ENCODE measurements at regions not wholly inside any gene's neighbourhood (a gene's known extent, or its start where the extent isn't known, plus 50 kb on each side); places are given as distances from the start of the nearest gene placed in this dataset.

DNA sequence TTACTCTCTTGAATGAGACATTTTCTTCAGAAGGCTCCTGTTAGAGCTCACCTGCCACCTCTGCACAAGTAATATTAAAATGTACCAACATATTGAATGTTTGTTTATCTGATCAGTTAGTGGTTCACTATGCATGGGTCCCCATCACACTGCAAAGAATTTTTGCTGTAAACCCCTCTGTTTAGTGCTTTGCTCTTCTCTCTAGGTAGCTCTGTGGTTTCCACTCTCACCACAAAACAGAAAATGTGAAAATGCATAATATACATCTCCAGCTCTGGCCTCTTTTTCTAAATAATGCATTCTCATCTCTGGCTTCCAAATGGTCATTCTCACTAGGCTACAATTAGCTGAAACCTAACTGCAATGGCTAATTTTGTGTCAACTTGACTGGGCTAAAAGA is 176.7 kb downstream of the TRIM33 start:
- intact Hi-C loops (cut with micrococcal nuclease; ENCODE audit: unreplicated experiment), result no loop called here

GRCh38 chr1:114333690-114334089 is 177.3 kb downstream of the TRIM33 start:
- no peaks in the 10 kb centered on the region for H3K36me3 ChIP-seq (ENCODE audit: insufficient read depth, low read length, poor library complexity, severe bottlenecking)
- ChIA-PET POLR2A (ENCODE audit: low non-redundant PET) (no interaction called here), CTCF (no interaction called here)
- TF ChIP-seq EZH2 (IDR thresholded peaks at IDR 0.05; ENCODE audit: borderline replicate concordance, low read depth, low read length, poor library complexity, severe bottlenecking), result no peak
- TF ChIP-seq, protein P1, sequence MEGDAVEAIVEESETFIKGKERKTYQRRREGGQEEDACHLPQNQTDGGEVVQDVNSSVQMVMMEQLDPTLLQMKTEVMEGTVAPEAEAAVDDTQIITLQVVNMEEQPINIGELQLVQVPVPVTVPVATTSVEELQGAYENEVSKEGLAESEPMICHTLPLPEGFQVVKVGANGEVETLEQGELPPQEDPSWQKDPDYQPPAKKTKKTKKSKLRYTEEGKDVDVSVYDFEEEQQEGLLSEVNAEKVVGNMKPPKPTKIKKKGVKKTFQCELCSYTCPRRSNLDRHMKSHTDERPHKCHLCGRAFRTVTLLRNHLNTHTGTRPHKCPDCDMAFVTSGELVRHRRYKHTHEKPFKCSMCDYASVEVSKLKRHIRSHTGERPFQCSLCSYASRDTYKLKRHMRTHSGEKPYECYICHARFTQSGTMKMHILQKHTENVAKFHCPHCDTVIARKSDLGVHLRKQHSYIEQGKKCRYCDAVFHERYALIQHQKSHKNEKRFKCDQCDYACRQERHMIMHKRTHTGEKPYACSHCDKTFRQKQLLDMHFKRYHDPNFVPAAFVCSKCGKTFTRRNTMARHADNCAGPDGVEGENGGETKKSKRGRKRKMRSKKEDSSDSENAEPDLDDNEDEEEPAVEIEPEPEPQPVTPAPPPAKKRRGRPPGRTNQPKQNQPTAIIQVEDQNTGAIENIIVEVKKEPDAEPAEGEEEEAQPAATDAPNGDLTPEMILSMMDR (conservative IDR thresholded peaks at IDR 0.05; ENCODE audit: low read depth, low read length), result no peak
- H3K27ac ChIP-seq (ENCODE audit: low read depth, low read length, poor library complexity, severe bottlenecking), result no peak overlapping the region
- intact Hi-C loops (cut with micrococcal nuclease; ENCODE audit: unreplicated experiment), result no loop called here
- H3K27me3 ChIP-seq (replicated peaks; ENCODE audit: insufficient read depth, low read depth, low read length, poor library complexity), result no peaks in the 10 kb centered on the region
- no peaks in the 10 kb centered on the region for H3K9me3 ChIP-seq (ENCODE audit: low read depth, low read length, poor library complexity, severe bottlenecking)
- no peaks in the 10 kb centered on the region for H3K4me1 ChIP-seq (ENCODE audit: insufficient read depth, low read length, poor library complexity, severe bottlenecking)
- H3K4me3 ChIP-seq (ENCODE audit: low read depth, low read length, poor library complexity, severe bottlenecking), result no peak overlapping the region
- BruUV-seq (replicated peaks), result no TSS peak
- no peak for DNase-seq (ENCODE audit: low spot score)

More for the DNA sequence above, 176.7 kb downstream of the TRIM33 start:
- POLR2A ChIA-PET (ENCODE audit: low non-redundant PET), result no interaction called here
- CTCF ChIA-PET, result no interaction called here
- TF ChIP-seq, protein P1 (conservative IDR thresholded peaks at IDR 0.05; ENCODE audit: low read depth, low read length), result no peak
- no peak for TF ChIP-seq EZH2 (IDR thresholded peaks at IDR 0.05; ENCODE audit: borderline replicate concordance, low read depth, low read length, poor library complexity, severe bottlenecking)
- no peaks in the 10 kb centered on the region for H3K9me3 ChIP-seq (ENCODE audit: low read depth, low read length, poor library complexity, severe bottlenecking)
- H3K27ac ChIP-seq (ENCODE audit: low read depth, low read length, poor library complexity, severe bottlenecking), result no peak overlapping the region
- H3K36me3 ChIP-seq (ENCODE audit: insufficient read depth, low read length, poor library complexity, severe bottlenecking), result no peaks in the 10 kb centered on the region
- H3K4me1 ChIP-seq (ENCODE audit: insufficient read depth, low read length, poor library complexity, severe bottlenecking), result peaks cover under 1% of the 10 kb centered on the region
- no peaks in the 10 kb centered on the region for H3K27me3 ChIP-seq (replicated peaks; ENCODE audit: insufficient read depth, low read depth, low read length, poor library complexity)
- no peak for DNase-seq (ENCODE audit: low spot score)
- no TSS peak for BruUV-seq (replicated peaks)
- no peak overlapping the region for H3K4me3 ChIP-seq (ENCODE audit: low read depth, low read length, poor library complexity, severe bottlenecking)

DNA sequence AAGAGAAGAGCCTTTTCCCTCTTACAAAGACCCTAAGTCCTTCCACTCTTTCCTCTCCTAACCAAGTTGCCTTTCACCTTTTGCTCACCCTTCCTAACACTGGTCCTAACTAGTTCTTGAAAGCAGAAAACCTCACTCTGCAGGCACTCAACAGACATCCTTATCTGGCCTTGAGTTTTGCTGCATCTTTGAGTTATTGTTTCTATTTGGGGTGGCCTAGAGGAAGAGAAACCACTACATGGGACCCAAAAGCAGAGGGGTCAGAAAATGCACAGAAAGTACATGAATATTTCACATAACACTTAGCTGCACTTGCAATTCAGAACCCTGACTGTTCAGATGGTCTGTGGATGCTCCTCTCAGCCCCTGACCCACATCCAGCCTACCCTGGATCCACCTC is 178.3 kb upstream of the SYT6 start:
- TF ChIP-seq, protein P1 (conservative IDR thresholded peaks at IDR 0.05; ENCODE audit: low read depth, low read length), result no peak
- no peak for TF ChIP-seq EZH2 (IDR thresholded peaks at IDR 0.05; ENCODE audit: borderline replicate concordance, low read depth, low read length, poor library complexity, severe bottlenecking)
- intact Hi-C loops (cut with micrococcal nuclease; ENCODE audit: unreplicated experiment), result no loop called here
- POLR2A ChIA-PET (ENCODE audit: low non-redundant PET), result interaction anchor here (0.6 kb wide), 1 partner anchor 978 kb away, joined by 4 read pairs; no protein-coding TSS in a partner anchor
- Histone ChIP-seq H3K27me3 (replicated peaks; ENCODE audit: insufficient read depth, low read depth, low read length, poor library complexity) (no peaks in the 10 kb centered on the region), H3K27ac (ENCODE audit: low read depth, low read length, poor library complexity, severe bottlenecking) (no peak overlapping the region), H3K9me3 (ENCODE audit: low read depth, low read length, poor library complexity, severe bottlenecking) (no peaks in the 10 kb centered on the region), H3K36me3 (ENCODE audit: insufficient read depth, low read length, poor library complexity, severe bottlenecking) (no peaks in the 10 kb centered on the region), H3K4me3 (ENCODE audit: low read depth, low read length, poor library complexity, severe bottlenecking) (no peak overlapping the region), H3K4me1 (ENCODE audit: insufficient read depth, low read length, poor library complexity, severe bottlenecking) (no peaks in the 10 kb centered on the region)
- no peak for DNase-seq (ENCODE audit: low spot score)
- BruUV-seq (replicated peaks), result no TSS peak
- CTCF ChIA-PET, result no interaction called here
